GM03348 (cell line): ENCODE measurements at regions not wholly inside any gene's neighbourhood (a gene's known extent, or its start where the extent isn't known, plus 50 kb on each side); places are given as distances from the start of the nearest gene placed in this dataset.

ENCODE experiments used
- DNase-seq: peaks from one replicate; pipeline ENCODE4 v3.0.0; 2012; ENCODE audit warnings: low spot score

GRCh38 chr4:19401301-19402080 is 850.2 kb upstream of the SLIT2 start:
- DNase-seq = no peak

GRCh38 chr4:19400820-19401219 is 850.9 kb upstream of the SLIT2 start:
- DNase-seq = no peak

- peak; percentile 19 for DNase-seq
Observed at GRCh38 chr4:19399001-19399400, 852.7 kb upstream of the SLIT2 start.

- DNase-seq = peak; percentile 11
Observed at GRCh38 chr4:19386786-19387185, 864.9 kb upstream of the SLIT2 start.

GRCh38 chr4:19382993-19383756 is 868.5 kb upstream of the SLIT2 start:
- peak; percentile 24 for DNase-seq

- DNase-seq = peak; percentile 31
Observed at GRCh38 chr4:19381068-19381467, 870.6 kb upstream of the SLIT2 start.

GRCh38 chr4:19380600-19380999 is 871.1 kb upstream of the SLIT2 start:
- no peak for DNase-seq

- DNase-seq = no peak
Observed at GRCh38 chr4:19379191-19379708, 872.5 kb upstream of the SLIT2 start.

GRCh38 chr4:19375931-19376330 is 875.8 kb upstream of the SLIT2 start:
- no peak for DNase-seq

- no peak for DNase-seq
Observed at GRCh38 chr4:19375136-19375804, 876.4 kb upstream of the SLIT2 start.

- no peak for DNase-seq
Observed at GRCh38 chr4:19372390-19372789, 879.3 kb upstream of the SLIT2 start.

GRCh38 chr4:19368800-19369199 is 882.9 kb upstream of the SLIT2 start:
- no peak for DNase-seq

GRCh38 chr4:19366916-19367315 is 884.8 kb upstream of the SLIT2 start:
- no peak for DNase-seq

- DNase-seq = peak; percentile 4
Observed at GRCh38 chr4:19358015-19358414, 893.7 kb upstream of the SLIT2 start.

GRCh38 chr4:19349416-19349815 is 902.3 kb upstream of the SLIT2 start:
- DNase-seq = no peak

- DNase-seq = peak; percentile 14
Observed at GRCh38 chr4:19348746-19349145, 903.0 kb upstream of the SLIT2 start.

- peak; percentile 24 for DNase-seq
Observed at GRCh38 chr4:19346636-19347035, 905.1 kb upstream of the SLIT2 start.

- DNase-seq = peak; percentile 33
Observed at GRCh38 chr4:19329631-19330030, 922.1 kb upstream of the SLIT2 start.

GRCh38 chr4:19329077-19329476 is 922.6 kb upstream of the SLIT2 start:
- DNase-seq = no peak

GRCh38 chr4:19327364-19327763 is 924.3 kb upstream of the SLIT2 start:
- DNase-seq = peak; percentile 58

GRCh38 chr4:19324184-19324583 is 927.5 kb upstream of the SLIT2 start:
- no peak for DNase-seq

- no peak for DNase-seq
Observed at GRCh38 chr4:19319607-19320006, 932.1 kb upstream of the SLIT2 start.

GRCh38 chr4:19317377-19317776 is 934.3 kb upstream of the SLIT2 start:
- no peak for DNase-seq
